SK-N-SH (cell line): ENCODE measurements at regions not wholly inside any gene's neighbourhood (a gene's known extent, or its start where the extent isn't known, plus 50 kb on each side); places are given as distances from the start of the nearest gene placed in this dataset.

ENCODE experiments used
- CTCF ChIA-PET: fragments of 300-600, 350-600 bp; formaldehyde crosslinking; extraction: SDS; loops from one replicate; lab custom pipeline; 2021; lab: Yijun Ruan, JAX
- POLR2A ChIA-PET: fragments of 350-600 bp; sonication (Branson Sonifier 250); formaldehyde crosslinking; extraction: SDS; loops from one replicate; lab custom pipeline; 2020; ENCODE audit warnings: antibody characterized with exemption, inconsistent platforms; lab: Yijun Ruan, JAX
- DNase-seq: peaks from one replicate; pipeline ENCODE4 v3.0.0; 2012
- H2AFZ ChIP-seq: fragments of 200-600 bp; sonication (generic); 2 replicates; pipeline ENCODE4 v1.8.1; 2016; ENCODE audit warnings: antibody characterized with exemption, mild to moderate bottlenecking, low read depth
- H3F3A ChIP-seq: fragments of 200-600 bp; sonication (generic); replicated peaks from 2 replicates; pipeline ENCODE3; 2016; ENCODE audit warnings: antibody characterized with exemption, mild to moderate bottlenecking; ENCODE audit not compliant: insufficient read depth
- H3K27ac ChIP-seq, 2 experiments: fragments of 200-500 bp in 1 of 2; fragments of 200-600 bp in 1 of 2; sonication (Bioruptor generic) in 1 of 2; sonication (generic), shearing (Covaris generic) in 1 of 2; 2 replicates each; pipeline versions ENCODE4 v1.5.1 to v1.6.1; 2014 to 2016; ENCODE audit warnings: low read depth in 2 of 2, inconsistent platforms in 1 of 2, low read length in 1 of 2, mild to moderate bottlenecking in 1 of 2, mixed read lengths in 1 of 2
- H3K27me3 ChIP-seq: fragments of 200-600 bp; sonication (generic), shearing (Covaris generic); 2 replicates; pipeline ENCODE4 v1.6.1; 2016; ENCODE audit warnings: mixed run types; ENCODE audit not compliant: insufficient read depth
- H3K36me3 ChIP-seq, 2 experiments: fragments of 200-500 bp in 1 of 2; fragments of 200-600 bp in 1 of 2; sonication (Bioruptor generic) in 1 of 2; sonication (generic) in 1 of 2; replicated peaks in 1 of 2; 2 replicates each; pipeline versions ENCODE3 to v1.5.1; 2014 to 2016; ENCODE audit warnings: low read length in 1 of 2, mild to moderate bottlenecking in 1 of 2; ENCODE audit not compliant: insufficient read depth in 2 of 2, control insufficient read depth in 1 of 2
- H3K4me1 ChIP-seq, 2 experiments: fragments of 200-500 bp in 1 of 2; fragments of 200-600 bp in 1 of 2; sonication (Bioruptor generic) in 1 of 2; sonication (generic), shearing (Covaris generic) in 1 of 2; 2 replicates each; pipeline versions ENCODE4 v1.5.1 to v1.6.1; 2014 to 2016; ENCODE audit warnings: low read depth in 1 of 2, low read length in 1 of 2, mixed run types in 1 of 2; ENCODE audit not compliant: insufficient read depth in 2 of 2, control insufficient read depth in 1 of 2
- H3K4me2 ChIP-seq: fragments of 200-600 bp; sonication (generic), shearing (Covaris generic); 2 replicates; pipeline ENCODE4 v1.6.1; 2017; ENCODE audit warnings: mixed run types
- H3K4me3 ChIP-seq, 2 experiments: fragments of 200-500 bp in 1 of 2; fragments of 200-600 bp in 1 of 2; sonication (Bioruptor generic) in 1 of 2; sonication (generic), shearing (Covaris generic) in 1 of 2; 2 replicates each; pipeline versions ENCODE4 v1.5.1 to v1.8.1; 2014 to 2016; ENCODE audit warnings: low read depth in 2 of 2, inconsistent platforms in 1 of 2, low read length in 1 of 2, mild to moderate bottlenecking in 1 of 2, mixed read lengths in 1 of 2, moderate library complexity in 1 of 2
- H3K79me2 ChIP-seq: fragments of 200-600 bp; sonication (generic); 2 replicates; pipeline ENCODE4 v1.8.1; 2017; ENCODE audit warnings: mild to moderate bottlenecking; ENCODE audit not compliant: insufficient read depth
- H3K9ac ChIP-seq: fragments of 200-600 bp; sonication (generic); 2 replicates; pipeline ENCODE4 v1.6.1; 2017; ENCODE audit warnings: mixed run types
- H3K9me2 ChIP-seq: fragments of 200-600 bp; sonication (generic); 2 replicates; pipeline ENCODE4 v1.6.1; 2017; ENCODE audit warnings: mixed run types
- H3K9me3 ChIP-seq: fragments of 200-600 bp; sonication (generic); 2 replicates; pipeline ENCODE4 v1.6.1; 2017; ENCODE audit warnings: mixed run types, mild to moderate bottlenecking, moderate library complexity
- H4K20me1 ChIP-seq: fragments of 200-600 bp; sonication (generic); 2 replicates; pipeline ENCODE4 v1.6.1; 2017; ENCODE audit warnings: mild to moderate bottlenecking, mixed run types; ENCODE audit not compliant: insufficient read depth
- FOXM1 ChIP-seq: IDR thresholded peaks from 2 replicates; pipeline ENCODE4 v1.4.0; 2012; ENCODE audit warnings: low read depth, mild to moderate bottlenecking
- IRF3 ChIP-seq: fragments of 150-350 bp; IDR thresholded peaks from 2 replicates; pipeline ENCODE4 v1.6.1; 2016; ENCODE audit warnings: mild to moderate bottlenecking, low read depth, low read length
- PBX3 ChIP-seq: IDR thresholded peaks from 2 replicates; pipeline ENCODE4; 2012
- RXRA ChIP-seq: IDR thresholded peaks from 2 replicates; pipeline ENCODE4 v1.4.0; 2012; ENCODE audit warnings: low read depth, mild to moderate bottlenecking, borderline replicate concordance
- SIN3A ChIP-seq: IDR thresholded peaks from 2 replicates; pipeline ENCODE4 v1.6.1; 2012; ENCODE audit warnings: low read depth, mild to moderate bottlenecking, low read length, moderate library complexity, borderline replicate concordance
- TAF1 ChIP-seq: IDR thresholded peaks from 2 replicates; pipeline ENCODE4 v1.6.1; 2012; ENCODE audit warnings: low read depth, mild to moderate bottlenecking, low read length, moderate library complexity, borderline replicate concordance
- TCF12 ChIP-seq: IDR thresholded peaks from 2 replicates; pipeline ENCODE4 v1.4.0; 2012
- USF1 ChIP-seq: IDR thresholded peaks from 2 replicates; pipeline ENCODE4 v1.4.0; 2012; ENCODE audit warnings: low read depth, borderline replicate concordance
- YY1 ChIP-seq: IDR thresholded peaks from 2 replicates; pipeline ENCODE4 v1.4.0; 2012; ENCODE audit warnings: low read depth, mild to moderate bottlenecking
- ZBTB33 ChIP-seq: IDR thresholded peaks from 2 replicates; pipeline ENCODE4 v1.4.0; 2012; ENCODE audit warnings: low read depth, borderline replicate concordance
- WGBS: methylation state at CpG from one replicate; pipeline ENCODE4 v1.1.6; 2017; ENCODE audit warnings: low lambda C conversion rate; 5-methylcytosine and 5-hydroxymethylcytosine counted together

GRCh38 chr3:27802425-27802824 lies 80.3 kb upstream of the EOMES start:
- CTCF ChIA-PET, result interaction anchor here (0.9 to 1.1 kb wide), 2 partner anchors 13 to 515 kb away, joined by 3 read pairs; no protein-coding TSS in a partner anchor

More at GRCh38 chr3:27802425-27802824, 80.3 kb upstream of the EOMES start:
- DNase-seq, result no peak
- POLR2A ChIA-PET, result no interaction called here
- no peaks in the 10 kb centered on the region for H3K9me2 ChIP-seq
- no peak overlapping the region for H3K27ac ChIP-seq
- no peak overlapping the region for H2AFZ ChIP-seq
- no peak overlapping the region for H3K9ac ChIP-seq
- H3K4me1 ChIP-seq, result no peaks in the 10 kb centered on the region
- no peak overlapping the region for H3K4me2 ChIP-seq
- no peaks in the 10 kb centered on the region for H4K20me1 ChIP-seq
- no peaks in the 10 kb centered on the region for H3K79me2 ChIP-seq
- no peaks in the 10 kb centered on the region for H3K36me3 ChIP-seq
- peaks cover 18% of the 10 kb centered on the region; the same call in 1 of the 2 replicates for H3K27me3 ChIP-seq
- H3F3A ChIP-seq, result no peaks in the 10 kb centered on the region
- no peak overlapping the region for H3K4me3 ChIP-seq
- H3K9me3 ChIP-seq, result no peaks in the 10 kb centered on the region
- 11% methylated on average over 2 of the region's 2 CpGs for WGBS
- TF ChIP-seq TCF12 (no peak), YY1 (no peak), USF1 (no peak), SIN3A (no peak), TAF1 (no peak), FOXM1 (no peak), PBX3 (no peak), ZBTB33 (no peak), RXRA (no peak), IRF3 (no peak)
